Fibroblast of skin of back (primary cell): ENCODE measurements at regions not wholly inside any gene's neighbourhood (a gene's known extent, or its start where the extent isn't known, plus 50 kb on each side); places are given as distances from the start of the nearest gene placed in this dataset.
"Not testable (repeated sequence)": the region's sequence is repeated elsewhere in the genome, so short reads cannot be mapped to it uniquely, and the experiment has no call there.

ENCODE experiments used
- DNase-seq: peaks from one replicate; pipeline ENCODE4 v3.0.0-alpha.2; 2013

DNA sequence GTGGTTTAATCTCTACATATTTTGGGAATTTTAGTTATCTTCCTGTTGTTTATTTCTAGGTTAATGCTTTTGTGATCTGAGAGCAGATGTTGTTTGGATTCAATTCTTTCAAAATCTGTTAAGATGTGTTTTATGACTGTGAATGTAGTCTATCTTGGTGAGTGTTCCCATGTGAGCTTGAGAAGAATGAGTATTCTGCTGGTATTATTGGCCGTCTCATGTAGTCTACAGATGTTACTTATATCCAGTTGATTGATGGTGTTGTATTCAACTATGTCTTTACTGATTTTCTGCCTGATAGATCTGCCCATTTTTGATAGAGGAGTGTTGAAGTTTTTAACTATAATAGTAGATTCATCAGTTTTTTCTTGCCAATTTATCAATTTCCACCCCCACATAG, 141.4 kb upstream of the FOXP2 start:
- no peak for DNase-seq

- DNase-seq: no peak
These were observed 144.9 kb upstream of the FOXP2 start for GRCh38 chr7:114269714-114270113.

- DNase-seq: not testable (repeated sequence)
These were observed 147.1 kb upstream of the FOXP2 start for GRCh38 chr7:114267550-114267949.

- peak; percentile 31 for DNase-seq
These were observed 150.6 kb upstream of the FOXP2 start for GRCh38 chr7:114264023-114264422.

- no peak for DNase-seq
These were observed 151.4 kb upstream of the FOXP2 start for GRCh38 chr7:114263219-114263618.

GRCh38 chr7:114255404-114255841, 159.2 kb upstream of the FOXP2 start:
- DNase-seq: no peak

DNA sequence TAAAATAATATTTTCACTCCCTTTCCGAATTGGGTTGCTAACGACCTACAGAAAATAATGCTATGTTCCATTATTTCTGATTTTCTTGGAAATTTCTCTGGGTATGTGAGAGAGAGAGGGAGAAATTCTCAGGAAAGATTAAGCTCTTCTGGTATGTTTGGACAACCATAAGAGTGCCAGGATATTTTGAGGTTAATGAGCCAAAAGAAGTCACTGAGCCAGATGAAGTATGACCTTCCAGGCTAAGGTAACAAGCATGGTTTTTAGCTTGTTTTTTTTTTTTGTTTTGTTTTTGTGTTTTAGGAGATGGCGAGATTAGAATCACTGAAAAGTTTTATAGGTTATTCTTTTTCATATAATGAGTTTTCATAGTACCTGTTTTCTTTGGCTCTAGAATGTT, 171.0 kb upstream of the FOXP2 start:
- DNase-seq: no peak

DNA sequence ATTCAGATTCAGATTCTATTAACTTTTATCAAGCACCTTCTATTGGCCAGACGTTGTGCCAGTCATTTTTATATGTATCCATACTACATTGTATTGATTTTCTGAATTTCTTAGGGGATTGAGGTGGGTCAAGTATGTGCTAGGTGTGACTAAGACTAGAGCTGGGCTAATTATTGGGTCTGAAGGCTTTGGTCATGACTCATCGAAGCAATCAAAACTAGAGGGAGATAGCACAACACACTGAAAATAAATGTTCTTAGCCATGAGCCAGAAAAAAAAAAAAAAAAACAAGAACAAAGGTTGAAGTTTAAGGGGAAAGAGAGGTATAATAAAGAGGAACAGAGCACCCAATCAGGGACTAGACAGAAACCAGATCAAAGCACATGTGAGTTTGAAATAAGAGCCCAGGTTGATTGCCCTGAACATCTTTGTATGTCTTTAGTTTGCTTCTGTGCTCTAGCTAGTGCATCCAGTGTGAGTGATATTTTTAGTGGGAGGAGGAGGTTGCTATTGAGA, 171.6 kb upstream of the FOXP2 start:
- DNase-seq: peak; percentile 39

DNA sequence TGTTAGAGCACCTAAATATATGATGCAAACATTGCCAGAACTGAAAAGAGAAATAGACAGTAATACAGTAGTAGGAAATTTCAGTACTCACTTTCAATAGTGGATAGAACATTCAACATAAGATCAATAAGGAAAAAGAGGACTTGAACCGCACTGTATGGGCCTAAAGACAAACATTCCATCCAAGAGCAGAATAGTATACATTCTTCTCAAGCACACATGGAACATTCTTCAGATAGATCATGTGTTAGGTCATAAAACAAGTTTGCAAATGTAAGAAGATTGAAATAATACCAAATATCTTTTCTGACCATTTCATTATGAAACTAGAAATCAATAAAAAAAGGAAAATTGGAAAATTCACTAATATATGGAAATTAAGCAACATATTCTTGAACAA, 185.4 kb upstream of the FOXP2 start:
- peak; percentile 74 for DNase-seq

DNA sequence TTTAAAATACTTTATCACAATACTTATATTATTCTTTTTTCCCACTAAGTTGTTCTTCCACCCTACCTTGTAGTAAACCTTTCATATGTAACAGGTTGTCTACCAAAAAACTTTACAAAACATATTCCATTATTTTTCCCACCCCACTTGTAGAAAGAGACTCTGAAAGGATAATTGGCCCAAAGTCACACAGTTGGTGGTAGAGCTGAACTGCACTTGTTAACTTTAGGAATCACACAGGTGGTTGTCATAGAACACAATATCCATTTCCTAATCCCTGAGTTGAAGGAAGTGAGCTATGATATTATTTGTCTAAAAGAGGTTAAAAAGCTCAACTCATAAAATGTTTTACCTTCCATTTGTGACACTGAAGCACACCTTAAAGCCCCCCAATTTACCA, 188.8 kb upstream of the FOXP2 start:
- DNase-seq: no peak

GRCh38 chr7:114218283-114218682, 196.3 kb upstream of the FOXP2 start:
- DNase-seq: no peak

- DNase-seq: peak; percentile 8
These were observed 197.4 kb upstream of the FOXP2 start for GRCh38 chr7:114217026-114217806.

DNA sequence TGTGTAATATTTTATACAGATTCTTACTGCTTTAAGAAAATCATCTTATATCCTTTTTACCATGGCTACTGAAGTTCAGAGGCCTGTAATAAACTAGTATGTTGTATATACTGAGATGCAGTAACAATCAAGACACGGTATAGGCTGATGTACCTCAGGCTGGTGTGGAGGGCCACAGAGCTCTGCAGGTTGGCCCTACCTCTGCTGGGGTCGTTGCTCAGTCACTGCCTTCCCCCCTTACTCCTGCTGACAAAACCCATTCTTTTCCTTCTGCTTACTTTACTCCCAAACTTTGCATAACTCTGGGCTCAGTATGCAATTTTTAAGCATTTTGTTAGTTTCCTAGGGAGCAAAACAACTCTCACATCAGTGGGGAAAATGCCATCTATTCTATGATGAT, 200.1 kb upstream of the FOXP2 start:
- DNase-seq: no peak

DNA sequence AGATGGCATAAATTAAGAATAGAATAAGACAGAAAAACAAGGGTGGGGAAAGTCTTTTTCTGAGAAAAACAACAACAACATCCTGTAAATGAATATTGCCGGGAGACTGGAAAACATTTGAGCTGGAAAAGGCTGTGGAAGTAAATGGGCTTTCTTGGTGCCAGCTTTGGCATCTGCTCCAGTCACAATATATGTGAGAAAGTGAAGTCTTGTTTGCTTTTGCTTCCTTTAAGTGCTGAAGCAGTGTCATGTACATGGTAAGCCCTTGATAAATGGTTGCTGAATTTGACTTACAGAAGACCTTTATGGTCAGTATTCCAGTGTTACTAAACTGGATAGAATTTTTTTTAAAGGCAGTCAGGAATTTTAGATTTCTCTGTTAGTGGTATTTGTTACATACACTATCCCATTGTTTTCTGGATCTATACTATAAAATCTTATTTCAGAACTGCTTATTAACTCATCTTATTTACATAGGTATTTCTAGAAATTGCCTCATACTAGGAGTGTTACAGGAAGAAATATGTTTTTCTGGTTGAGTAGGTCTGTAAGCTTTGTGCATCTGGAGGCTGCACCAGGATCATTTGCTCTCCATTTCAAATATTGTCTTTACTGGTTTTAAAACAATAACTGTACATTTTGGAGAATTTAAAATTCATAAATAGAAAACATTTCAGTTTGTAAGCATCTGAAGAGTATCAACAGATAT, 201.7 kb upstream of the FOXP2 start:
- no peak for DNase-seq

DNA sequence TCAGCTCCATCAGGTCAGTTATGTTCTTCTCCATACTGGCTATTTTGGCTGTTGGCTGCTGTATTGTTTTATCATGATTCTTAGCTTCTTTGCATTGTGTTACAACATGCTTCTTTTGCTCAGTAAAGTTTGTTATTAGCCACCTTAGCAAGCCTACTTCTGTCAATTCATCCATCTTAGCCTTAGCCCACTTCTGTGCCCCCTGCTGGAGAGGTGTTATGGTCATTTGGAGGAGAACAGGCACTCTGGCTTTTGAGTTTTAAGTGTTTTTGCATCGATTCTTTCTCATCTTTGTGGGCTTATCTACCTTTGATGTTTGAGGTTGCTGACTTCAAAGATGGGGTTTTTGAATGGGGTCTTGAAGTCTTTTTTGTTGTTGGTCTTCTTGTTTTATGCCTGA, 204.6 kb upstream of the FOXP2 start:
- DNase-seq: no peak

GRCh38 chr7:114206688-114207087, 207.9 kb upstream of the FOXP2 start:
- no peak for DNase-seq

GRCh38 chr7:114196517-114196916, 218.1 kb upstream of the FOXP2 start:
- DNase-seq: no peak

GRCh38 chr7:114190387-114190786, 224.2 kb upstream of the FOXP2 start:
- DNase-seq: no peak

DNA sequence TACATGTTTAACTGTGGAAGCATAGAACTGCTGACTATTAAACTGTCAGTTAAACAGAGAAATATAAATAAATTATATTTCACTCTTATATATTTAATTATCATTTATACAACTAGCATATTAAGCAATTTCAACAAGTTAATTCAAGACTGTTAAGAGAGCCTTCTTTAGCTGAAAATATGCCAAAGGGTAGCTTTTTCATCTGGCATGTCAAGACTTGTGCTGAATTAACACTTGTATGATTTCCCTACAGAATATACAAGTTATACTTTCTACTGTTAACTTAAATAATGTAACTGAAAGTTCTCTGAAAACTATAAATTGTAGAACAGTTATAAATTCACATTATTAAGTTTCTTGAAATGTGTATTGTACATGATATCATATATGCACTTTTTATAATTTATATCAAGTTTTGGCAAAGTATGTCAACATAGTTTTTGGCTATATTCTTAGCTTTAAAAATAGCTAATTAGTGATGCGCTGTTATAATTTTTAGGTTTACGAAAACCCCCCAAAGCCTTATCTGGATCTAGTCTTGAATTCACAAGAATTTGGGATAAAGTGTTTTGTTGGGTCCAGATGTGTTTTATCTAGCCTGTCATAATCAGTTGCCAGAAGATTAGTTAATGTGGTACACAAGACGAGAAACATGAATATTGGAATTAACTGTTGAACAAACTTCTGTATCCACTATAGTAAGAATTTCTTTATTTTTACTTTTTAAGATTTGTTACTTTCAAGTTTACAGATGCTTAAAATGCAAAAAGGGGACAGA, 231.1 kb upstream of the FOXP2 start:
- DNase-seq: no peak

GRCh38 chr7:114182837-114183236, 231.8 kb upstream of the FOXP2 start:
- DNase-seq: no peak

- no peak for DNase-seq
These were observed 233.3 kb upstream of the FOXP2 start for GRCh38 chr7:114181280-114181679.

- no peak for DNase-seq
These were observed 233.9 kb upstream of the FOXP2 start for GRCh38 chr7:114180556-114181266.
